OCI-LY1 (cell line): ENCODE measurements at regions not wholly inside any gene's neighbourhood (a gene's known extent, or its start where the extent isn't known, plus 50 kb on each side); places are given as distances from the start of the nearest gene placed in this dataset.

ENCODE experiments used
- H2AFZ ChIP-seq: fragments of 200-600 bp; sonication (generic), shearing (Covaris generic); 2 replicates; pipeline ENCODE4 v1.6.0; 2014; ENCODE audit warnings: antibody characterized with exemption, mild to moderate bottlenecking, low read length
- H3F3A ChIP-seq: fragments of 200-600 bp; sonication (generic), shearing (Covaris generic); 2 replicates; pipeline ENCODE4 v1.6.0; 2014; ENCODE audit warnings: mild to moderate bottlenecking, antibody characterized with exemption, low read length, moderate library complexity; ENCODE audit not compliant: insufficient read depth
- H3K27ac ChIP-seq: fragments of 200-600 bp; sonication (generic); 2 replicates; pipeline ENCODE4 v1.5.1; 2014; ENCODE audit warnings: low read length, mixed run types, mild to moderate bottlenecking, low read depth; ENCODE audit not compliant: poor library complexity, severe bottlenecking
- H3K27me3 ChIP-seq: fragments of 200-600 bp; sonication (generic); 2 replicates; pipeline ENCODE4 v1.6.0; 2014; ENCODE audit warnings: antibody characterized with exemption, mild to moderate bottlenecking, low read length, moderate library complexity; ENCODE audit not compliant: insufficient read depth
- H3K36me3 ChIP-seq: fragments of 200-600 bp; sonication (generic); 2 replicates; pipeline ENCODE4 v1.6.1; 2014; ENCODE audit warnings: mild to moderate bottlenecking, antibody characterized with exemption, low read length, moderate library complexity, mixed read lengths; ENCODE audit not compliant: insufficient read depth
- H3K4me1 ChIP-seq: fragments of 200-600 bp; sonication (generic); 2 replicates; pipeline ENCODE4 v1.5.1; 2014; ENCODE audit warnings: mild to moderate bottlenecking, low read length, moderate library complexity; ENCODE audit not compliant: insufficient read depth, severe bottlenecking
- H3K4me2 ChIP-seq: fragments of 200-600 bp; sonication (generic), shearing (Covaris generic); 2 replicates; pipeline ENCODE4 v1.6.1; 2014; ENCODE audit warnings: low read length
- H3K4me3 ChIP-seq: fragments of 200-600 bp; sonication (generic); 2 replicates; pipeline ENCODE4 v1.5.1; 2014; ENCODE audit warnings: low read length, low read depth, mild to moderate bottlenecking, mixed read lengths; ENCODE audit not compliant: poor library complexity, severe bottlenecking
- H3K79me2 ChIP-seq: fragments of 200-600 bp; shearing (Covaris generic); 2 replicates; pipeline ENCODE4 v1.6.1; 2016; ENCODE audit warnings: mixed run types, low read length, mixed read lengths; ENCODE audit not compliant: insufficient read depth
- H3K9ac ChIP-seq: fragments of 200-600 bp; sonication (generic), shearing (Covaris generic); 2 replicates; pipeline ENCODE4 v1.6.1; 2014; ENCODE audit warnings: mild to moderate bottlenecking, low read length, mixed read lengths
- H3K9me2 ChIP-seq: fragments of 200-600 bp; sonication (generic), shearing (Covaris generic); 2 replicates; pipeline ENCODE4 v1.6.1; 2014; ENCODE audit warnings: low read depth, mild to moderate bottlenecking, low read length, mixed read lengths
- H3K9me3 ChIP-seq: fragments of 200-600 bp; shearing (Covaris generic); 2 replicates; pipeline ENCODE4 v1.6.1; 2014; ENCODE audit warnings: low read length, mixed read lengths
- H4K20me1 ChIP-seq: fragments of 200-600 bp; sonication (generic), shearing (Covaris generic); 2 replicates; pipeline ENCODE4 v1.6.0; 2016; ENCODE audit warnings: mild to moderate bottlenecking, low read length; ENCODE audit not compliant: insufficient read depth
- EZH2 ChIP-seq: fragments of 200-600 bp; sonication (generic), shearing (Covaris generic); IDR thresholded peaks from 2 replicates; pipeline ENCODE4 v1.8.0; 2017; ENCODE audit warnings: borderline replicate concordance, mixed run types, mild to moderate bottlenecking, antibody characterized with exemption, low read length, moderate library complexity, mixed read lengths
- TF ChIP-seq, protein P1 (sequence below): fragments of 200-600 bp; sonication (generic), shearing (Covaris generic); IDR thresholded peaks from 2 replicates; pipeline ENCODE4 v1.5.1; 2017; ENCODE audit warnings: mild to moderate bottlenecking, antibody characterized with exemption, low read length, moderate library complexity, mixed read lengths

DNA sequence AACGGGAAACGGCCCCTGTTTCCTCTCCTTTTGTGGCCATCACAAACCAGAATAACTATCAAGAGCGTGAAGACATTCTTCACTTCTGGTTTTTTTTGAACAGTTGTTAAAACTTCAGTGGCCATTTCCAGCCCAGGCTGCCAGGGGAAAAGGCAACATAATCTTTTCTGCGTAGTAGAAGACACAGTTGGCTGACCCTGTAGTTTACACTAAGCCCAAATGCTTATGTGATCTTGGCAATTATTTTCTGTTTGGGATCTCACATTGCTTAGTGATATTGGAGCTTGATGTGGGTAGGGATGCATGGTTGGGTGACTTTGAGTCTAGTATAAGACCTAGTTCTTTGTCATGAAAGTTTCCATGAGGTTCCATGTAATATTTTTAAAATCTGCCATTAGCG lies 449.4 kb upstream of the CDH4 start:
- no peaks in the 10 kb centered on the region for H3K36me3 ChIP-seq
- no peak overlapping the region for H2AFZ ChIP-seq
- H3K27ac ChIP-seq, result no peak overlapping the region
- H3K9me2 ChIP-seq, result no peaks in the 10 kb centered on the region
- H3K79me2 ChIP-seq, result no peaks in the 10 kb centered on the region
- H3K9ac ChIP-seq, result no peak overlapping the region
- no peaks in the 10 kb centered on the region for H3K4me1 ChIP-seq
- no peaks in the 10 kb centered on the region for H3K9me3 ChIP-seq
- TF ChIP-seq, protein P1, sequence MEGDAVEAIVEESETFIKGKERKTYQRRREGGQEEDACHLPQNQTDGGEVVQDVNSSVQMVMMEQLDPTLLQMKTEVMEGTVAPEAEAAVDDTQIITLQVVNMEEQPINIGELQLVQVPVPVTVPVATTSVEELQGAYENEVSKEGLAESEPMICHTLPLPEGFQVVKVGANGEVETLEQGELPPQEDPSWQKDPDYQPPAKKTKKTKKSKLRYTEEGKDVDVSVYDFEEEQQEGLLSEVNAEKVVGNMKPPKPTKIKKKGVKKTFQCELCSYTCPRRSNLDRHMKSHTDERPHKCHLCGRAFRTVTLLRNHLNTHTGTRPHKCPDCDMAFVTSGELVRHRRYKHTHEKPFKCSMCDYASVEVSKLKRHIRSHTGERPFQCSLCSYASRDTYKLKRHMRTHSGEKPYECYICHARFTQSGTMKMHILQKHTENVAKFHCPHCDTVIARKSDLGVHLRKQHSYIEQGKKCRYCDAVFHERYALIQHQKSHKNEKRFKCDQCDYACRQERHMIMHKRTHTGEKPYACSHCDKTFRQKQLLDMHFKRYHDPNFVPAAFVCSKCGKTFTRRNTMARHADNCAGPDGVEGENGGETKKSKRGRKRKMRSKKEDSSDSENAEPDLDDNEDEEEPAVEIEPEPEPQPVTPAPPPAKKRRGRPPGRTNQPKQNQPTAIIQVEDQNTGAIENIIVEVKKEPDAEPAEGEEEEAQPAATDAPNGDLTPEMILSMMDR, result no peak
- no peak for TF ChIP-seq EZH2
- no peaks in the 10 kb centered on the region for H3K27me3 ChIP-seq
- H4K20me1 ChIP-seq, result no peaks in the 10 kb centered on the region
- H3K4me3 ChIP-seq, result no peak overlapping the region
- H3K4me2 ChIP-seq, result no peak overlapping the region
- H3F3A ChIP-seq, result no peaks in the 10 kb centered on the region

DNA sequence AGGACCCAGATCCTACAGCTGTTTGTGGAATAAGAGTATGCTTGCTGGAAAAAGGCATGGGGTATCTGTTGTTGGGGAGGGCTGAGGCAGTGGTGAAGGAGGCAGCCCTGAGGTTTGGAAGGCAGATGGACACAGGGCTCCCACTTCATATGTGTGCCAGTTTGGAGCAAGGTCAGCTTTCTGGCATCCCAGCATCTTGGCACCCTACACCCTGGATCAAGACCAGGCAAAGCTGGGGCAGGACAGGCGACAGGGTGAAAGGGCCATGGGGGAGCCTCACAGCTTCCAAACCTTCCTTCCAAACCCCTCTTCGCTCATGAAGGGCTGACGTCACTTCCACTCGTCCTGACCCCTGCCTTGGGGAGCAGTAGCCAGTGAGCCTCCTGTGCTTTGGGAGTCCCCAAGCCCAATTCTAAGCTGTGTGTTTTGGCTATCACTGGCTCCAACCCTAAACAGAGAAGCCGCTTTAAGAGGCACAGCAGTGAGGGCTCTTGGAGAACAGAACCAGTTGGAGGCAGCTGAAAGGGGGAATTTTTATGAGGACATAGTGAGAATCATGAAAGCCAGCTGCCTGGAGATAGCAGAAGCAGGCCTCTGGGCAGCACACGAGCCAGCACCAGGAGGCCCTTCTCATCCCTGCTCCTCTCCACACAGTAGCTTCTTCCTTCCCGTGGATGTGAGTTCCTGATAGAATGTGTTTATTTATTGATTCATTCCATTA lies 448.6 kb upstream of the CDH4 start:
- Histone ChIP-seq H3F3A (no peaks in the 10 kb centered on the region), H3K4me3 (no peak overlapping the region), H3K4me1 (no peaks in the 10 kb centered on the region), H3K27ac (no peak overlapping the region), H3K4me2 (no peak overlapping the region), H3K9ac (no peak overlapping the region), H4K20me1 (no peaks in the 10 kb centered on the region), H3K27me3 (no peaks in the 10 kb centered on the region), H3K9me2 (no peaks in the 10 kb centered on the region), H3K79me2 (no peaks in the 10 kb centered on the region), H2AFZ (no peak overlapping the region), H3K36me3 (no peaks in the 10 kb centered on the region), H3K9me3 (no peaks in the 10 kb centered on the region)
- TF ChIP-seq, protein P1, result no peak
- no peak for TF ChIP-seq EZH2

DNA sequence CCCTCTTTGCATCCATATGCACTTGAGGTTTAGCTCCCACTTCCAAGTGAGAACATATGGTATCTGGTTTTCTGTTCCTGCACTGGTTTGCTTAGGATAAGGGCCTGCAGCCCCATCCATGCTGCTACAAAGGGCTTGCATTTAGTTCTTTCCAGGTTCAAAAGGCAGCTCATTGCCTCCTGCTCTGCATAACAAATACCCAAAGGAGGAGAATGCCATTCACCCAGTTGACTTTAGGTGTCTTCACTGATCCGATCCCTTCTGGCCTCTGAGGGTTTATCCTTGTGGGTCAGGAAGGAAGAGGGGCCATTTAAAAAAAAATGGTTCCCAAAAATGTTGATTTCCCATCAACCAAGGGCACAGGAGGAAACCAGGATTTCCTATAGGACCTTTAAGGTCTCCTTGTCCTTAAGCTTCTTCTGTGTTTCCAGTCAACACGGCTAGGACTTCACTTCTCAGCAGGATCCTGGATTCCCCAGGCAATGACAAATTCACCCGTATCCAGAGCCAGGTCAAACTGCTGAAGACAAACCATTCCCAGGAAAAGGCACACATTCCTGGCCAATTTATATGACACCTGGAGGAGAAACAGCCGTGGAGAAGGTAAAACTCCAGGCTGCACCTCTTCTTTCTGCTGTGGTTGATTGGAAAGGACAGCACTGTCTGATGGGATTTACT lies 447.7 kb upstream of the CDH4 start:
- H3K36me3 ChIP-seq, result no peaks in the 10 kb centered on the region
- no peaks in the 10 kb centered on the region for H3K9me3 ChIP-seq
- no peak overlapping the region for H2AFZ ChIP-seq
- no peak overlapping the region for H3K9ac ChIP-seq
- no peaks in the 10 kb centered on the region for H3F3A ChIP-seq
- H3K4me3 ChIP-seq, result no peak overlapping the region
- no peaks in the 10 kb centered on the region for H4K20me1 ChIP-seq
- no peak for TF ChIP-seq EZH2
- TF ChIP-seq, protein P1, result no peak
- no peaks in the 10 kb centered on the region for H3K9me2 ChIP-seq
- no peaks in the 10 kb centered on the region for H3K4me1 ChIP-seq
- H3K79me2 ChIP-seq, result no peaks in the 10 kb centered on the region
- no peak overlapping the region for H3K4me2 ChIP-seq
- H3K27me3 ChIP-seq, result no peaks in the 10 kb centered on the region
- no peak overlapping the region for H3K27ac ChIP-seq
